A549 (cell line): ENCODE measurements at regions not wholly inside any gene's neighbourhood (a gene's known extent, or its start where the extent isn't known, plus 50 kb on each side); places are given as distances from the start of the nearest gene placed in this dataset.

Experiments used
- BHLHE40 ChIP-seq: IDR thresholded peaks from 2 replicates; pipeline ENCODE4 v1.6.1; 2012; ENCODE audit warnings: low read depth, low read length, inconsistent platforms
- CHD2 ChIP-seq: fragments of 150-350 bp; IDR thresholded peaks from 2 replicates; pipeline ENCODE4 v1.6.1; 2014; ENCODE audit warnings: low read length; ENCODE audit not compliant: partially characterized antibody
- EHMT2 ChIP-seq: fragments of 200-600 bp; sonication (generic); IDR thresholded peaks from 2 replicates; pipeline ENCODE4 v1.6.1; 2016; ENCODE audit warnings: antibody characterized with exemption, low read depth, mild to moderate bottlenecking, moderate library complexity
- EP300 ChIP-seq, 2 experiments: fragments of >200 bp; sonication (Bioruptor Twin); formaldehyde crosslinking; IDR thresholded peaks; 2 replicates in 1 of 2; 3 replicates in 1 of 2; pipeline ENCODE4 v1.6.1; 2016 to 2017
- KDM5A ChIP-seq: fragments of 200-600 bp; sonication (generic); IDR thresholded peaks from 2 replicates; pipeline ENCODE4 v1.6.1; 2016; ENCODE audit warnings: antibody characterized with exemption, mild to moderate bottlenecking
- MYC ChIP-seq: IDR thresholded peaks from 2 replicates; pipeline ENCODE4 v1.6.1; 2012; ENCODE audit warnings: mild to moderate bottlenecking, inconsistent platforms, low read length, improper control_type of control experiment, borderline replicate concordance
- POLR2A ChIP-seq: IDR thresholded peaks from 2 replicates; pipeline ENCODE4 v1.6.1; 2012; ENCODE audit warnings: mild to moderate bottlenecking, low read length
- SMC3 ChIP-seq: fragments of >200 bp; sonication (Bioruptor Twin); formaldehyde crosslinking; IDR thresholded peaks from 3 replicates; pipeline ENCODE4 v1.6.1; 2018; ENCODE audit warnings: inconsistent platforms
- TFCP2L1 ChIP-seq: fragments of 250-450 bp; sonication (Bioruptor Pico); IDR thresholded peaks from 2 replicates; pipeline ENCODE4 v1.5.0; 2021; ENCODE audit warnings: mild to moderate bottlenecking
- ZSCAN20 ChIP-seq: fragments of 250-450 bp; sonication (Bioruptor Pico); IDR thresholded peaks from 2 replicates; pipeline ENCODE4 v1.8.0; 2022; ENCODE audit warnings: mild to moderate bottlenecking, moderate library complexity
- TF ChIP-seq, protein P1 (sequence below): fragments of >200 bp; sonication (Bioruptor Twin); formaldehyde crosslinking; IDR thresholded peaks from 3 replicates; pipeline ENCODE4 v1.5.1; 2016
- TF ChIP-seq, protein P2 (sequence below): IDR thresholded peaks from 2 replicates; pipeline ENCODE4 v1.6.1; 2012
- TF ChIP-seq, protein P3 (sequence below): fragments of 250-450 bp; sonication (Bioruptor Pico); IDR thresholded peaks from 2 replicates; pipeline ENCODE4 v1.5.0; 2020; ENCODE audit warnings: low read depth, mild to moderate bottlenecking, moderate library complexity

DNA sequence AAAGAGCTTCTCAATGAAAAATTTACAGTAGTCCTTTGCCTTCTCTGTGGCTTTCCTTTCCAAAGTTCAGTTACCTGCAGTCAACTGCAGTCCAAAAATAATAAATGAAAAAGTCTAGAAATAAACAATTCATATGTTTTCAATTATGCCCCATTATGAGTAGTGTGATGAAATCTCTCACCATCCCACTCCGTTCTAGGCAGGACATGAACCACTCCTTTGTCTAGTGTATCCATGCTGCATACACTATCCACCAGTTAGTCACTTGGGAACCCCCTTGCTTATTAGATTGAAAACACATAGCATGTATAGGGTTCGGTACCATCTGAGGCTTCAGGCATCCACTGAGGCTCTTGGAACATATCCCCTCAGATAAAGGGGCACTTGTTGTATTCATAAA is 80.6 kb upstream of the EYA4 start:
- TF ChIP-seq, protein P1, sequence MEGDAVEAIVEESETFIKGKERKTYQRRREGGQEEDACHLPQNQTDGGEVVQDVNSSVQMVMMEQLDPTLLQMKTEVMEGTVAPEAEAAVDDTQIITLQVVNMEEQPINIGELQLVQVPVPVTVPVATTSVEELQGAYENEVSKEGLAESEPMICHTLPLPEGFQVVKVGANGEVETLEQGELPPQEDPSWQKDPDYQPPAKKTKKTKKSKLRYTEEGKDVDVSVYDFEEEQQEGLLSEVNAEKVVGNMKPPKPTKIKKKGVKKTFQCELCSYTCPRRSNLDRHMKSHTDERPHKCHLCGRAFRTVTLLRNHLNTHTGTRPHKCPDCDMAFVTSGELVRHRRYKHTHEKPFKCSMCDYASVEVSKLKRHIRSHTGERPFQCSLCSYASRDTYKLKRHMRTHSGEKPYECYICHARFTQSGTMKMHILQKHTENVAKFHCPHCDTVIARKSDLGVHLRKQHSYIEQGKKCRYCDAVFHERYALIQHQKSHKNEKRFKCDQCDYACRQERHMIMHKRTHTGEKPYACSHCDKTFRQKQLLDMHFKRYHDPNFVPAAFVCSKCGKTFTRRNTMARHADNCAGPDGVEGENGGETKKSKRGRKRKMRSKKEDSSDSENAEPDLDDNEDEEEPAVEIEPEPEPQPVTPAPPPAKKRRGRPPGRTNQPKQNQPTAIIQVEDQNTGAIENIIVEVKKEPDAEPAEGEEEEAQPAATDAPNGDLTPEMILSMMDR: no peak
- TF ChIP-seq, protein P2, sequence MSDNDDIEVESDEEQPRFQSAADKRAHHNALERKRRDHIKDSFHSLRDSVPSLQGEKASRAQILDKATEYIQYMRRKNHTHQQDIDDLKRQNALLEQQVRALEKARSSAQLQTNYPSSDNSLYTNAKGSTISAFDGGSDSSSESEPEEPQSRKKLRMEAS: no peak
- TF ChIP-seq POLR2A: no peak
- no peak for TF ChIP-seq EP300 (IDR thresholded peaks at IDR 0.05)
- no peak for TF ChIP-seq EHMT2
- TF ChIP-seq SMC3: no peak
- no peak for TF ChIP-seq TFCP2L1 (CRISPR knock-in tag)
- TF ChIP-seq CHD2: no peak
- TF ChIP-seq BHLHE40: no peak
- TF ChIP-seq, protein P3, sequence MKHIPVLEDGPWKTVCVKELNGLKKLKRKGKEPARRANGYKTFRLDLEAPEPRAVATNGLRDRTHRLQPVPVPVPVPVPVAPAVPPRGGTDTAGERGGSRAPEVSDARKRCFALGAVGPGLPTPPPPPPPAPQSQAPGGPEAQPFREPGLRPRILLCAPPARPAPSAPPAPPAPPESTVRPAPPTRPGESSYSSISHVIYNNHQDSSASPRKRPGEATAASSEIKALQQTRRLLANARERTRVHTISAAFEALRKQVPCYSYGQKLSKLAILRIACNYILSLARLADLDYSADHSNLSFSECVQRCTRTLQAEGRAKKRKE (CRISPR knock-in tag): no peak
- TF ChIP-seq MYC: no peak
- no peak for TF ChIP-seq KDM5A
- no peak for TF ChIP-seq ZSCAN20 (CRISPR knock-in tag)
